DND-41 (cell line): ENCODE measurements at regions not wholly inside any gene's neighbourhood (a gene's known extent, or its start where the extent isn't known, plus 50 kb on each side); places are given as distances from the start of the nearest gene placed in this dataset.

Experiments
- ATAC-seq: fragments of 200-7000 bp; cut with Tn5 transposase; 3 replicates; pipeline ENCODE4 v1.9.1; 2021; ENCODE audit warnings: low read depth; ENCODE audit not compliant: insufficient read depth
- DNase-seq: peaks from one replicate; pipeline ENCODE4 v3.0.0-alpha.2; 2020
- H2AFZ ChIP-seq: 2 replicates; pipeline ENCODE4 v1.6.0; 2012; ENCODE audit warnings: low read depth, low read length
- H3K27ac ChIP-seq: 2 replicates; pipeline ENCODE4 v1.5.1; 2012; ENCODE audit warnings: low read length, inconsistent platforms
- H3K27me3 ChIP-seq: fragments of 200-600 bp; sonication (generic); 2 replicates; pipeline ENCODE4 v1.6.0; 2012; ENCODE audit warnings: low read length, mild to moderate bottlenecking, inconsistent platforms; ENCODE audit not compliant: insufficient read depth, poor library complexity
- H3K36me3 ChIP-seq: 2 replicates; pipeline ENCODE4 v1.5.1; 2012; ENCODE audit warnings: low read length, inconsistent platforms; ENCODE audit not compliant: insufficient read depth
- H3K4me1 ChIP-seq: 2 replicates; pipeline ENCODE4 v1.5.1; 2012; ENCODE audit warnings: mild to moderate bottlenecking, low read length; ENCODE audit not compliant: insufficient read depth
- H3K4me2 ChIP-seq: 2 replicates; pipeline ENCODE4 v1.6.0; 2012; ENCODE audit warnings: mild to moderate bottlenecking, moderate library complexity, low read length, inconsistent platforms; ENCODE audit not compliant: insufficient read depth
- H3K4me3 ChIP-seq, 2 experiments: fragments of 200-600 bp in 1 of 2; shearing (Covaris generic) in 1 of 2; 2 replicates each; pipeline ENCODE4 v1.5.1; 2012 to 2016; ENCODE audit warnings: inconsistent platforms in 2 of 2, low read length in 2 of 2, mild to moderate bottlenecking in 2 of 2, low read depth in 1 of 2, moderate library complexity in 1 of 2
- H3K79me2 ChIP-seq: 2 replicates; pipeline ENCODE4 v1.6.0; 2012; ENCODE audit warnings: low read length, inconsistent platforms; ENCODE audit not compliant: insufficient read depth
- H3K9ac ChIP-seq: 2 replicates; pipeline ENCODE4 v1.6.0; 2012; ENCODE audit warnings: low read depth, mild to moderate bottlenecking, inconsistent platforms, low read length, moderate library complexity
- H3K9me3 ChIP-seq: 2 replicates; pipeline ENCODE4 v1.5.1; 2012; ENCODE audit warnings: low read length, moderate library complexity, mild to moderate bottlenecking, inconsistent platforms; ENCODE audit not compliant: insufficient read depth, severe bottlenecking
- H4K20me1 ChIP-seq: 2 replicates; pipeline ENCODE4 v1.6.0; 2012; ENCODE audit warnings: low read length; ENCODE audit not compliant: insufficient read depth
- CTCF ChIP-seq: IDR thresholded peaks from 2 replicates; pipeline ENCODE4 v1.5.1; 2012; ENCODE audit warnings: borderline replicate concordance, low read length, moderate library complexity, mild to moderate bottlenecking; ENCODE audit not compliant: poor library complexity, severe bottlenecking; ENCODE audit errors: extremely low read depth
- EZH2 ChIP-seq: IDR thresholded peaks from 3 replicates; pipeline ENCODE4 v1.6.1; 2012; ENCODE audit warnings: borderline replicate concordance, low read depth, mild to moderate bottlenecking, moderate library complexity, low read length, inconsistent platforms; ENCODE audit not compliant: severe bottlenecking

- H3K4me1 ChIP-seq, result no peaks in the 10 kb centered on the region
- H3K27ac ChIP-seq, result no peak overlapping the region
- H4K20me1 ChIP-seq, result no peaks in the 10 kb centered on the region
- H3K4me2 ChIP-seq, result no peak overlapping the region
- no peak for TF ChIP-seq EZH2
- ATAC-seq, result no peak
- H3K9me3 ChIP-seq, result no peaks in the 10 kb centered on the region
- H2AFZ ChIP-seq, result no peak overlapping the region
- no peak for DNase-seq
- H3K9ac ChIP-seq, result no peak overlapping the region
- no peaks in the 10 kb centered on the region for H3K79me2 ChIP-seq
- no peak overlapping the region for H3K4me3 ChIP-seq
- H3K27me3 ChIP-seq, result no peaks in the 10 kb centered on the region
- no peaks in the 10 kb centered on the region for H3K36me3 ChIP-seq
Observed at GRCh38 chr2:2834105-2834504, 503.0 kb upstream of the MYT1L start.

GRCh38 chr2:2832657-2833056 is 501.6 kb upstream of the MYT1L start:
- Histone ChIP-seq H3K4me3 (no peak overlapping the region), H4K20me1 (no peaks in the 10 kb centered on the region), H3K9me3 (no peaks in the 10 kb centered on the region), H3K4me1 (no peaks in the 10 kb centered on the region), H3K27me3 (no peaks in the 10 kb centered on the region), H3K79me2 (no peaks in the 10 kb centered on the region), H3K27ac (no peak overlapping the region), H3K9ac (no peak overlapping the region), H3K36me3 (no peaks in the 10 kb centered on the region), H3K4me2 (no peak overlapping the region), H2AFZ (no peak overlapping the region)
- TF ChIP-seq EZH2 (no peak), CTCF (no peak)
- ATAC-seq (no peak), DNase-seq (no peak)

GRCh38 chr2:2831633-2832032 is 500.6 kb upstream of the MYT1L start:
- H3K9ac ChIP-seq, result no peak overlapping the region
- no peak overlapping the region for H3K4me3 ChIP-seq
- H3K4me1 ChIP-seq, result no peaks in the 10 kb centered on the region
- no peaks in the 10 kb centered on the region for H3K9me3 ChIP-seq
- no peaks in the 10 kb centered on the region for H3K79me2 ChIP-seq
- H3K27ac ChIP-seq, result no peak overlapping the region
- H3K27me3 ChIP-seq, result no peaks in the 10 kb centered on the region
- ATAC-seq, result no peak
- no peak overlapping the region for H2AFZ ChIP-seq
- no peak overlapping the region for H3K4me2 ChIP-seq
- H4K20me1 ChIP-seq, result no peaks in the 10 kb centered on the region
- no peak for TF ChIP-seq CTCF
- DNase-seq, result no peak
- H3K36me3 ChIP-seq, result no peaks in the 10 kb centered on the region

- no peaks in the 10 kb centered on the region for H3K9me3 ChIP-seq
- no peak for ATAC-seq
- H3K9ac ChIP-seq, result no peak overlapping the region
- no peak overlapping the region for H2AFZ ChIP-seq
- no peaks in the 10 kb centered on the region for H3K36me3 ChIP-seq
- H3K4me2 ChIP-seq, result no peak overlapping the region
- no peaks in the 10 kb centered on the region for H4K20me1 ChIP-seq
- DNase-seq, result no peak
- TF ChIP-seq EZH2 (no peak), CTCF (no peak)
- H3K4me1 ChIP-seq, result no peaks in the 10 kb centered on the region
- no peak overlapping the region for H3K27ac ChIP-seq
- no peaks in the 10 kb centered on the region for H3K27me3 ChIP-seq
- H3K4me3 ChIP-seq, result no peak overlapping the region
- H3K79me2 ChIP-seq, result no peaks in the 10 kb centered on the region
Observed at GRCh38 chr2:2830576-2830975, 499.5 kb upstream of the MYT1L start.
